GM21381 (cell line): ENCODE measurements at regions not wholly inside any gene's neighbourhood (a gene's known extent, or its start where the extent isn't known, plus 50 kb on each side); places are given as distances from the start of the nearest gene placed in this dataset.
"Not testable (repeated sequence)": the region's sequence is repeated elsewhere in the genome, so short reads cannot be mapped to it uniquely, and the experiment has no call there.

Source experiments
- ATAC-seq: cut with Tn5 transposase; IDR thresholded peaks from one replicate; pipeline ENCODE4 v1.9.1; 2021; ENCODE audit warnings: mild to moderate bottlenecking, moderate library complexity; ENCODE audit not compliant: unreplicated experiment

GRCh38 chr7:131938788-131939187 is 382.4 kb upstream of the PODXL start:
- ATAC-seq = not testable (repeated sequence)

GRCh38 chr7:131937868-131938267 is 381.4 kb upstream of the PODXL start:
- no peak for ATAC-seq

- no peak for ATAC-seq
Measured at GRCh38 chr7:131935180-131935579, 378.8 kb upstream of the PODXL start.

GRCh38 chr7:131934452-131934851 is 378.0 kb upstream of the PODXL start:
- no peak for ATAC-seq

GRCh38 chr7:131933751-131934289 is 377.4 kb upstream of the PODXL start:
- no peak for ATAC-seq

- ATAC-seq = not testable (repeated sequence)
Measured at GRCh38 chr7:131933219-131933618, 376.8 kb upstream of the PODXL start.

- no peak for ATAC-seq
Measured at GRCh38 chr7:131932271-131932670, 375.8 kb upstream of the PODXL start.

GRCh38 chr7:131931370-131931769 is 374.9 kb upstream of the PODXL start:
- ATAC-seq = no peak

GRCh38 chr7:131929632-131930031 is 373.2 kb upstream of the PODXL start:
- no peak for ATAC-seq

GRCh38 chr7:131927770-131928423 is 371.5 kb upstream of the PODXL start:
- no peak for ATAC-seq

GRCh38 chr7:131925636-131926035 is 369.2 kb upstream of the PODXL start:
- no peak for ATAC-seq

GRCh38 chr7:131924857-131925256 is 368.4 kb upstream of the PODXL start:
- no peak for ATAC-seq

- ATAC-seq = not testable (repeated sequence)
Measured at GRCh38 chr7:131922948-131923347, 366.5 kb upstream of the PODXL start.

- ATAC-seq = no peak
Measured at GRCh38 chr7:131921016-131921415, 364.6 kb upstream of the PODXL start.

- ATAC-seq = no peak
Measured at GRCh38 chr7:131919920-131920709, 363.7 kb upstream of the PODXL start.

GRCh38 chr7:131911112-131911511 is 354.7 kb upstream of the PODXL start:
- no peak for ATAC-seq

- no peak for ATAC-seq
Measured at GRCh38 chr7:131909151-131909768, 352.8 kb upstream of the PODXL start.

GRCh38 chr7:131908714-131909113 is 352.3 kb upstream of the PODXL start:
- ATAC-seq = no peak

GRCh38 chr7:131905471-131905973 is 349.1 kb upstream of the PODXL start:
- ATAC-seq = no peak

- ATAC-seq = no peak
Measured at GRCh38 chr7:131904760-131905327, 348.4 kb upstream of the PODXL start.

GRCh38 chr7:131903315-131903714 is 346.9 kb upstream of the PODXL start:
- no peak for ATAC-seq
